ENCODE measurements at regions not wholly inside any gene's neighbourhood (a gene's known extent, or its start where the extent isn't known, plus 50 kb on each side); places are given as distances from the start of the nearest gene placed in this dataset.
"Not testable (repeated sequence)": the region's sequence is repeated elsewhere in the genome, so short reads cannot be mapped to it uniquely, and the experiment has no call there.

- not testable (repeated sequence) for DNase-seq
Measured at GRCh38 chrX:71822314-71822713, 59.2 kb downstream of the CXorf49B start.

- DNase-seq: no peak
Measured at GRCh38 chrX:71823391-71824057, 60.4 kb downstream of the CXorf49B start.

DNA sequence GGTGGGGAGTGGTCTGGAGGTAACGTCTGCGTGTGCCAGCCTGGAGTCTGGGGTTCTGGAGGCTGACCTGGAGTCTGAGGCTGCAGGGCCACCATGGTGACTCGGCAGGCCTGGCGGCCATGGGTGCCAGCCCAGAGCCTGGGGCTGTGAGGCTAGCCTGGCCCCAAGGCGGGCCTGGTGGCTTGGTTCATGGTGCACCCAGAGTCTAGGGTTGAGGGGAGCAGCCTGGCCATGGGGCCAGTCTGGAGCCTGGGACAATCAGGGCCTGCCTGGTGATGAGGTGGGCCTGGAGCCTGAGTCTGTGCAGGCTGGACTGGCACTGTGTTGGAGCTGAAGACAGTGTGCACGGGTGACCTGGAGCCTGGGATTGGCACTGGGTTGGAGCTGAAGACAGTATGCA is 64.9 kb downstream of the CXorf49B start:
- no peak for DNase-seq

DNA sequence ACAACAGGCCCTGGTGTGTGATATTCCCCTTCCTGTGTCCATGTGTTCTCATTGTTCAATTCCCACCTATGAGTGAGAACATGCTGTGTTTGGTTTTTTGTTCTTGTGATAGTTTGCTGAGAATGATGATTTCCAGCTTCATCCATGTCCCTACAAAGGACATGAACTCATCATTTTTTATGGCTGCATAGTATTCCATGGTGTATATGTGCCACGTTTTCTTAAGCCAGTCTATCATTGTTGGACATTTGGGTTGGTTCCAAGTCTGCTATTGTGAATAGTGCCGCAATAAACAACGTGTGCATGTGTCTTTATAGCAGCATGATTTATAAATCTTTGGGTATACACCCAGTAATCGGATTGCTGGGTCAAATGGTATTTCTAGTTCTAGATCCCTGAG is 72.6 kb upstream of the NHSL2 start:
- DNase-seq: not testable (repeated sequence)

DNA sequence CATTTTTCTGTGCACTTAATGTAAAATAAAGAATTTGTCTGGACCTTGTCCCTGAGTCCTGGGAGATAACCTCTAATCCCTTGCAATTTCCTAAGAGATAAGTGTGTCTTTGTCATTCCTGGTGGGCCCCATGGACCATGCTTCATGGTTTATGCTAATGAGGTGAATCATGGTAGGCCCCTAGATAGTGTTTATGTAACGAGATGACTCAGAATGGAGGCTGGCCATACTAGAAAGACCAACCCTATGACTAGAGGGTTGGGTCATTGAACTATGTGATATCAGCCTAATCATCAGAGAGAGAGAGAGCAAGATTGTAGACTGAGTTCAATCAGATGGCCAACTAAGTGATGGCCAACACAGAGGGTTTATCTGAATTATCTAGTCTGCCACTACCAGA is 64.2 kb upstream of the NHSL2 start:
- peak; percentile 56 for DNase-seq

DNA sequence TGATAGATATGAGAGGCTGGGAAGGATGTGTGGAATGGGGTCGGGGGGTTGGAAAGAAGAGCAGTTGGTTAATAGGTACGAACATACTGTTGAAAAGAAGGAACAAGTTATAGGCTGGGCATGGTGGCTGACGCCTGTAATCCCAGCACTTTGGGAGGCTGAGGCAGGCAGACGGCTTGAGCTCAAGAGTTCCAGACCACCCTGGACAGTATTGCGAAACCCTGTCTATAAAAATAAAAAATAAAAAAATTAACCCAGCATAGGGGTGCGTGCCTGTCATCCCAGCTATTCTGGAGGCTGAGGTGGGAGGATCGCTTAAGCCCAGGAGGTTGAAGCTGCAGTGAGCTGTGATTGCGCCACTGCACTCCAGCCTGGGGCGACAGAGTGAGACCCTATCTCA is 58.5 kb upstream of the NHSL2 start:
- no peak for DNase-seq

DNA sequence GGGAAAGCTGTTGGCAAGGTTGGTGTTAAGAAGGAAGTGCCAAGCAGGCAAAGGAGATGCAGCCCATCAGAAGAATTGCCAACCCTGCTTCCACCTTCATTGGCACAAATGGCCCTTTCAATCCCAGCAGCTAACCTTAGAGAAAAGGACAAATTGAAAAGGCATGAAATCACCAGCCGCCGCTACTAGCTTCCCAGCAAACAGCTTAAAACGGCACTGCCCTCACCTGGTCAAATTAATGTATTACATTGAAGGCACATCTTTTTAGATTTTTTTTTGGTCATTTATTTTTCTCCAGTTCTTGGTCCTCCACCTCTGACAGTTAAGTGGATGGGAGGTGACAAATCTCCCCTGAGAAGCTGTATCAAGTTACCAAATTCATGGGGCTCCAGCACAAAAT is 51.0 kb upstream of the NHSL2 start:
- DNase-seq: peak; percentile 38
